ENCODE measurements at regions not wholly inside any gene's neighbourhood (a gene's known extent, or its start where the extent isn't known, plus 50 kb on each side); places are given as distances from the start of the nearest gene placed in this dataset.
"Not testable (repeated sequence)": the region's sequence is repeated elsewhere in the genome, so short reads cannot be mapped to it uniquely, and the experiment has no call there.

GRCh38 chr5:131107128-131107527, 57.9 kb downstream of the HINT1 start:
- H3K27ac Mint-ChIP-seq (ENCODE audit: unreplicated experiment) = no peak overlapping the region
- H3K27me3 Mint-ChIP-seq (ENCODE audit: low read depth) = no peaks in the 10 kb centered on the region
- H3K9me3 Mint-ChIP-seq = no peaks in the 10 kb centered on the region
- H3K36me3 Mint-ChIP-seq (ENCODE audit: low read depth) = no peaks in the 10 kb centered on the region
- H3K4me1 Mint-ChIP-seq = no peaks in the 10 kb centered on the region
- TF ChIP-seq CTCF (conservative IDR thresholded peaks at IDR 0.05) = no peak
- no peak for DNase-seq (ENCODE audit: low read depth, low spot score)
- no peak overlapping the region for H3K4me3 Mint-ChIP-seq

GRCh38 chr5:131104169-131104808, 60.8 kb downstream of the HINT1 start:
- Mint-ChIP-seq H3K27ac (ENCODE audit: unreplicated experiment) (no peak overlapping the region), H3K27me3 (ENCODE audit: low read depth) (no peaks in the 10 kb centered on the region), H3K36me3 (ENCODE audit: low read depth) (no peaks in the 10 kb centered on the region), H3K4me1 (no peaks in the 10 kb centered on the region), H3K9me3 (no peaks in the 10 kb centered on the region), H3K4me3 (no peak overlapping the region)
- no peak for DNase-seq (ENCODE audit: low read depth, low spot score)
- TF ChIP-seq CTCF (conservative IDR thresholded peaks at IDR 0.05) = no peak

- Mint-ChIP-seq H3K27me3 (ENCODE audit: low read depth) (no peaks in the 10 kb centered on the region), H3K4me3 (no peak overlapping the region), H3K36me3 (ENCODE audit: low read depth) (no peaks in the 10 kb centered on the region), H3K9me3 (no peaks in the 10 kb centered on the region), H3K27ac (ENCODE audit: unreplicated experiment) (no peak overlapping the region), H3K4me1 (no peaks in the 10 kb centered on the region)
- DNase-seq (ENCODE audit: low read depth, low spot score) = no peak
- no peak for TF ChIP-seq CTCF (conservative IDR thresholded peaks at IDR 0.05)
Measured at GRCh38 chr5:131096774-131097710, 68.0 kb downstream of the HINT1 start.

- H3K9me3 Mint-ChIP-seq; H3K27me3 Mint-ChIP-seq (ENCODE audit: low read depth); H3K36me3 Mint-ChIP-seq (ENCODE audit: low read depth); DNase-seq (ENCODE audit: low read depth, low spot score); H3K27ac Mint-ChIP-seq (ENCODE audit: unreplicated experiment); H3K4me1 Mint-ChIP-seq; H3K4me3 Mint-ChIP-seq: not testable (repeated sequence)
Measured at GRCh38 chr5:131095561-131095960, 69.5 kb downstream of the HINT1 start.

GRCh38 chr5:131084436-131084835, 80.6 kb downstream of the HINT1 start:
- no peaks in the 10 kb centered on the region for H3K27me3 Mint-ChIP-seq (ENCODE audit: low read depth)
- H3K27ac Mint-ChIP-seq (ENCODE audit: unreplicated experiment) = no peak overlapping the region
- no peaks in the 10 kb centered on the region for H3K4me1 Mint-ChIP-seq
- TF ChIP-seq CTCF (conservative IDR thresholded peaks at IDR 0.05) = no peak
- DNase-seq (ENCODE audit: low read depth, low spot score) = no peak
- H3K36me3 Mint-ChIP-seq (ENCODE audit: low read depth) = no peaks in the 10 kb centered on the region
- no peak overlapping the region for H3K4me3 Mint-ChIP-seq
- peaks cover 2% of the 10 kb centered on the region for H3K9me3 Mint-ChIP-seq
